ENCODE measurements at regions not wholly inside any gene's neighbourhood (a gene's known extent, or its start where the extent isn't known, plus 50 kb on each side); places are given as distances from the start of the nearest gene placed in this dataset.

DNA sequence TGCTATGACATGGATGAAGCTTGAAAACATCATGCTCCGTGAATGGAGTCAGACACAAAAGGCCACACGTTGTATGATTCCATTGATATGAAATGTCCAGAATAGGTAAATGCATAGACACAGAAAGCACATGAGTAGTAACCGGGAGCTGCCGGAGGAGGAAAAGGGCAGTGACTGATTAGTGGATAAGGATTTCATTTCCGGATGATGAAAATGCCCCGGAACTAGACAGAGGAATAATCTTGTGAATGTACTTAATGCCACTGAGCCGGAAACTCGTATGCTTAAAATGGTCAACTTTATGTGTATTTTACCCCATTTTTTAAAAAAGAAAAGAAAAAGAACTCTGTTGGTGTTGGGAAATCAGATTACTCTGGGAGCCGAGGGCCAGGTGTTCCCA is 112.7 kb upstream of the FAM9B start:
- DNase-seq (ENCODE audit: extremely low read depth in 1 of 11, low read depth in 9 of 11, low spot score in 4 of 11) = no peak

DNA sequence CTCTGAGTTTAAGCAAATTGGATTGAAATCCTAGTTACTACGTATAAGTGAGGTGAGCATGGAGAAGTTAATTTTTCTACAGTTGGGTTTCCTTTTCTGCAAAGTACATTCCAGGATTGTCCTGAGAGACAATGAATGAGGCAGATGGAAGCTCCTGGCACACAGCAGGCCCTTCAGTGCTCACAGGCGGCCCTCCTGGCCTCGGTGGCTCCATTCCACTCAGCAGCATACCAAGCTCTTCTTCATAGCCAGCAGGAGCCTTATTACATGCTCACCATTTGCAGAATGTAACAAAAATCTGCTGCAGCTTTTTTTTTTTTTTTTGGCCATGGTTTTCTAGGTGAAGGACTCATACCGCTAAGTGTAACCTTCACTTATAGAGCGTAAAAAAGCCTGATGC is 113.2 kb upstream of the FAM9B start:
- DNase-seq (ENCODE audit: extremely low read depth in 1 of 11, low read depth in 9 of 11, low spot score in 4 of 11) = no peak

DNA sequence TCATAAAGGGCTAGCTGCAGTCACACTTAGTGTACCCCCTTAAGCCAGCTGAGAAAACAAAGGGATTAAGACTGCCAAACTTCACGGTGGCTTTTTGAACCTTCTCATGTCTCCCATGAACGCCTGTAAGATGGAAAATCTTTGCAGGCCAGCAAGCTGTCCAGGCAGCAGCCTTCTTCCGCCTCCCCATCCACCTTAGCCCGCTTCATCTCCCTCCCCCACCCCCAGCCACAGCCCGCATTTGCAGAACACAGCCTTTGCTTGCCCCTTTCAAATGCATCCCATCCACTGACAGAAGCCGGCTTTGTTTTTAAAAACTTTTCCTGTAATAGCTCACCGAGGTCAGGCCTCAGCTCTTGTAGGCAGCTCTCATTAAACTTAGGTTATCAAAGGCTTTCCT is 113.8 kb upstream of the FAM9B start:
- no peak for DNase-seq (ENCODE audit: extremely low read depth in 1 of 11, low read depth in 9 of 11, low spot score in 4 of 11)

DNA sequence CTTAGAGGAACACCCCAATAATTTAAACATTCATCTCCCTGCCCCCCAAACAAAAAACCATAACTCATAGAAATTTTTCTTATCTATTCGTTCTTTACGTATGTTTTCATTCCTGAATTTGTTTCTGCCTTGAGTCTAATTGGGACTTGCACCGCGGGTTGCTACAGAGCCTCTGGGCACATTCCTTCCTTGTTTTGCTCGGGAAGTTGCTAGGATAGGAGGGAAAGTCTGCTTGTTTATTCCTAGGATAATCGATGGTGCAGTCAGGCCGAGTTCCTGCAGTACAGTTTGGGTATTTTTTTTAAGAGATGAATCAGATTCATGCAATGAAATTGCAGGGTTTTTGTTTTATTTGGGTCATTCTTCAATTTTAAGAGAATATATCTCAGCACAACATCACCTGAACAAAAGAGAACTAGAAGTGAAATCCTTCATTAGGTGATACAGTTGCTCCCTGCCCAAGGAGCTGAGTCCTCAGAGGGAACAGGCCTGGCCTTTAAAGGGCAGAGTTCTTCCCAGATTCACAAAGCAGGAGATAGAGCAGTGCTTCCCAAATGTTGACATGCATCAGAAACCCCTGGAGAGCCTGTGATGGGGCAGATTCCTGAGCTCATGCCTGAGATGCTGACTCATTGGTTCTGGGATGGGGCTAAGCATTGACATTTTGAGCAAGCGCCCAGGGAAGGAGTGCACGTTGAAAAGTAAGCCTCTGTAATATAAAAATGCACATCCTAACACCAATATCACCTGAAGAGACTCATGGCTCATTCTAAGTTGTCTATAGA is 114.9 kb upstream of the FAM9B start:
- no peak for DNase-seq (ENCODE audit: extremely low read depth in 1 of 11, low read depth in 9 of 11, low spot score in 4 of 11)

DNA sequence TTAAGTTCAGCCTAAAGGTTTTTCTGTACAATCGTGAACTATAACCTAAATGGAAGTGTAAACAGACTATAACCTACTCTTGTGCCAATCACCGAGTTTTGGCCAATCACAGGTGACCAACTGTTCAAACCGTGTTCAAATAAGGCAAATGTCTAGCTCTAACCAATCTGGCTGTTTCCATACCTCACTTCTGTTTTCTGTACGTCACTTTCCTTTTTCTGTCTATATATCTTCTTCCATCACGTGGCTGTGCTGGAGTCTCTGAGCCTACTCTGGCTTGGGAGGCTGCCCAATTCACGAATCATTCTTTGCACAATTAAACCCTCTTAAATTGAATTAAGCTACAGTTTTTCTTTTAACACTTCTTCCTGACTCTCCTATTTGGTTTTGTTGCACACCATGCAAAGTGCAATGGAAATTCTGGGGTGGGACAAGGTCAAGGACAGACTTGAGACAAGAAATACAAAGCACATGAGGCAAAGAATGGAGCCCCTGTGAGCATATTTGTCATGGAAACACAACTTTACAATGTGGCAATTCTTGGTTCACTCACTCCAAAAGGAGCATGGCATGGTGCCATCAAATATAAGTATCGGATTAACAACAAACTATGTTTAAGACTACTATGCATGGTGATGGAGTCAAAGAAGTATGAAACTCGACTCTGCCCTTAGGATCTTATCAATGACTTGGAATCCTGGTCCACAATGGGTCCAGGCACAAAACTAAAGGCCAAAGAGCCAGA is 115.7 kb upstream of the FAM9B start:
- no peak for DNase-seq (ENCODE audit: extremely low read depth in 1 of 11, low read depth in 9 of 11, low spot score in 4 of 11)

DNA sequence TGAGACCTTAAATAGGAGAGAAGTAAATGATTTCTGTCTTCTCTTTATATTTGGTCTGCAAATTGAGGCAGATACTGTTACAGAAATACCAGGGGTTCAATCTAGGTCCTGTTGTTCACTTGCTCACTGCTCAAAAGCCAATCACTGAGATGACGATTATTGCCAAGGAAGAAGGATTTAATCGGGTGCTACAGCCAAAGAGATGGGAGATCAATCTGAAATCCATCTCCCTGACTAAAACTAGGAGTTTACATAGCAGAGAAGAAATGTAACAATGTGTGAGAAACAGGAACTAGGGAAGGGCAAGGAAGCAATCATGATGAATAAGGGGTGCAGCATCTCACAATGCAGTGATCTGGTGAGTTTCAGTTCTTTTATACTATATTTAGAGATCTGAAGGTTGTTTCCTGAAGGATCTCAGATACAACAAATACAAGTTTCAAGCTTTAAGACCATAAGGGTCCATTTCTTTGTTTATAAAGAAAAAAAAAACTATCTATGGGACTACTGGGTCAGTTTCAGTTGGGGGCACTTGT is 117.9 kb upstream of the FAM9B start:
- no peak for DNase-seq (ENCODE audit: extremely low read depth in 1 of 11, low read depth in 9 of 11, low spot score in 4 of 11)

DNA sequence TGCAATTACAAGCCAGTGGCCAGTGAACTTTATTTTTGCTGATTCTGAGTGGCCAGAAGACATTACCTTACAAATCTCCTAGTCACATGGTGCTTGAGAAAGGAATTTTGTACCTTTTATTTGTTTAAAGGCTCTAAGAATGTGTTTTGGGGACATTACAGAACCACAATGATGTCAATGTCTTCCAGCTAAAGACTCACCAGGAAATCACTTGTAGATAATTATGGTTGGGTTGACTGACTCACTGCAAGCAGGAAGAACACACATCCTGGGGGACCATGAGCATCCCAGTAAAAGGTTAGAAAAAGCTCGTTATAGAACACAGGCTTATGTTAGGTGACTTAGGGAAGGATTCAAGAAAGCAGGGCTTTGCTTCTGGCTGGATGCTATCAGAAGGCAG is 119.4 kb upstream of the FAM9B start:
- no peak for DNase-seq (ENCODE audit: extremely low read depth in 1 of 11, low read depth in 9 of 11, low spot score in 4 of 11)

DNA sequence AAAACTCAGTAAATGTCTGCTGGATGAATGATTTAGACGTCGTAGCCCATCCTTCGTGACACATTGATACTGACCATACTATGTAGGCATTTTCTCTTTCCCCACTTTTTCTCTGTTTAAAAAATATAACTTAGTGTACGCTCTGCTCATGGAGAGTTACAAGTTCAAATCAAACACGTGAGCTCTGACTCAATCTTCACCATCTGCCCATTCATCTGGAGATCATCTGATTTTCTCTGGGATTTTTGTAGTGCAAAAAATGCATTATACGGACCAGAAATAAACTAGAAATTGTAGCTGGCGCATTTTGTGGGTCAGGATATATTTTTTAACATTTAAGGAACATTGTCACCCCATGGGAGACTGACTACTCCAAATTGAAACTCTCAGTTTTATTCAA is 124.7 kb upstream of the FAM9B start:
- DNase-seq (ENCODE audit: extremely low read depth in 1 of 11, low read depth in 9 of 11, low spot score in 4 of 11) = no peak

DNA sequence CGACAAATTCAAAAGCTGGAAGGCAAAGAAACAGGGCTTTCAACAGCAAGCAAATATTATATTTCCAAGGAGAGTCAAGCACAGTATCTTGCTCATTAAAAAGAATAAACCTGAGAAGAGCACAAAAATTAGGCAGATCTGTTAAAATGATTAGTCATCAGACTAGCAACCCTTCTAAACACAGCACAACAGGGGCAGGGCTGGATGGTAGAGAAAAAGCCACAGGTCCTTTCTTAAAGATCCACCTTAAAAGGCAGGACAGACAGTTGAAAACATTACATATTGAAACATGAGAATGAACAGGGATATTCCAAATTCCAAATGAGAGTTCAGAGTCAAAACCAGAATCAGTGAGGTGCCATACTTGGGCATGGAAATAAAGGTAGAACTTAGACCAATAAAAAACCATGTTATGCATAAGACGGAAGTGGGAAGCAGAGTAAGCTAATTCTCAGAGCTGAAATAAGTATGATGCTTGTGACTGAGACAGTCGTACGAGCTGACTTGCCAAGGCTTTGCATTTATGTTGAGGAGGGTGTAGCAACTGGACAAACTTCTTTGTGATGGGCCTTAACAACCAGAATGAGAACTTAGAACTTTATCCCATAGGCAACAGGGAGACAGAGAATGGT is 126.9 kb upstream of the FAM9B start:
- DNase-seq (ENCODE audit: extremely low read depth in 1 of 11, low read depth in 9 of 11, low spot score in 4 of 11) = no peak

DNA sequence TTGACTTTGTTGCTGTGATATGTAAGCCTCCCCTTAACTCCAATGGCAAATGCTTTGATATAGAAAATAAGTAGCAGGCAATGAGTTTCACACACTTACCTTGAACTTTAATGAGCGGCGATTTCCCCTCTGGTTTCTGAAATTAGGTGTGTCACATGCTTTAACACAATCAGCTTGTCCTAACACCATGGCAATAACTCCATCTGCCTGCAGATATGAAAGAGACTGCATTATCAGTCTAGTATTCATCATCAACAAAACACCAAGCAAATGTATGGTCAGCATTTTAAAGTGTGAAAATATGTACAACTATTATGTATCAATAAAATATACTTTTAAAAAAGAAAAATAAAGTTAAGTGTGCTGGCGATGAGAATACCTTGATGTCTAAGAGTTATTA is 128.8 kb upstream of the FAM9B start:
- DNase-seq (ENCODE audit: extremely low read depth in 1 of 11, low read depth in 9 of 11, low spot score in 4 of 11) = no peak

DNA sequence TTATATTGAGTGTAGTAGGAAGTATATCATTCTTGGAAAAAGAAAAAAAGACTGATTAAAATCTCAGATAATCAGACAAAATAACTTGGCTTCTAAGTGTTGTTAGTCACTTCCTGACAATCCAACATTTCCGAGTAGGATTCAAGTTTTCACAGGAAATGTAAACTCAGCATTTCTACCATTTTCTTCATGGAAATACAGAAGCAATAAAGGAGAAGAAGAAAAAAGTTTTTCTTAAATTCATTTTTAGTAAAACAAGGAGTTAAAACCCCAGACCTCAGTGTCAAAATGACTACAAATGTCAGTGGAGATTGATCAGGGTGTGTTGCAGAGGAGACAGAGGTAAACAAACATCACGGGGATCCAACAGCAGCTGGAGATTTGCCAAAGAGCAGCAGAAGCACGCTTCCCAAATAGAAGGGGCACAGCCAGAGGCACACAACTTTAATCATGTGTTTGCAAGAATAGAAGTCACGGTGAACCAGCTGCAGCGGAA is 129.3 kb upstream of the FAM9B start:
- no peak for DNase-seq (ENCODE audit: extremely low read depth in 1 of 11, low read depth in 9 of 11, low spot score in 4 of 11)

DNA sequence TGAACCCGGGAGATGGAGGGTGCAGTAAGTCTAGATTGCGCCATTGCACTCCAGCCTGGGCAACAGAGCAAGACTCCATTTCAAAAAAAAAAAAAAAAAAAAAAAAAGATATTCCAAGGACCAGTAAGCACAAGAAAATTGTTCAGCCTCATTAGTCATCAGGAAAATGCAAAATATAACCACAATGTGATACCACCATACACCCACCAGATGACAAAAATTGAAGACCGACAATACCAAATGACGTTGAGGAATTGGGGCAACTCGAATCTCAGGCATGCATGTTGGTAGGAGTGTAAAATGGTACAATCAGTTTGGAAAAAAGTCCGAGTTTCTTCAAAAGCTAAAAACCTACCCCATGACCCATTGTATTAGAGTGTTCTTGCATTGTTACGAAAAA is 130.2 kb upstream of the FAM9B start:
- no peak for DNase-seq (ENCODE audit: extremely low read depth in 1 of 11, low read depth in 9 of 11, low spot score in 4 of 11)

DNA sequence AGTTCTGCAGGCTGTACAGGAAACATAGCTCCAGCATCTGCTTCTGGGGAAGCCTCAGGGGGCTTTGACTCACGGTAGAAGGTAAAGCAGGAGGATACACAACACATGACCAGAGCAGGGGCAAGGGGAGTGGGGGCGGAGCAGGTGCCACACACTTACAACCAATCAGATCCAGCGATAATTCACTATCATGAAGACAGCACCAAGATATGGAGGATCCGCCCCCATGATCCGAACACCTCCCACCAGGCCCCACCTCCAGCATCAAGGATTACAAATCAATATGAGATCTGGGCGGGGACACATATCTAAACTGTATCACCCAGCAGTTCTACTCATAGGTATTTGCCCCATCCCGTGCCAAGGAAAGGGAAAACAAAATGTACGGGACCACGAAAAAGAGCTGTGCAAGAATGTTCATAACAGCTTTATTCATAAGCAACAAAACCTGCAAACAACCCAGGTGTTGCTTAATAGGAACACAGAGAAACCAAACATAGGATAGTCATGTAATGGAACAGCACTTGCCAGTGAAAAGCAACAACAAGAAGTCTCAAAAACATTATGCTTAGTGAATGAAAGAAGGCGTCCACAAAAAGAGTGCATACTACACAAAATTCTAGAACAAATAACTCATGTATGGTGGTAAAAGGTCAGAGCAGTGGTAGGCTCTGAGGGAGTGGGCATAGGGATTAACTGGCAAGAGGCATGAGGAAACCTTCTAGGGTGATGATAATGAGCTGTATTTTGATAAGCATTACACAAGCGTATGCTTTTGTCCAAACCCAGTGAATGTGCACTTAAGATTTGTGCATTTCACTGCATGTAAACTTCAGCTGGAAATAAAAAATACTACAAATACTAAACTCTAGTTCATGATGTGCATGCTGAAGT is 130.9 kb upstream of the FAM9B start:
- DNase-seq (ENCODE audit: extremely low read depth in 1 of 11, low read depth in 9 of 11, low spot score in 4 of 11) = no peak

DNA sequence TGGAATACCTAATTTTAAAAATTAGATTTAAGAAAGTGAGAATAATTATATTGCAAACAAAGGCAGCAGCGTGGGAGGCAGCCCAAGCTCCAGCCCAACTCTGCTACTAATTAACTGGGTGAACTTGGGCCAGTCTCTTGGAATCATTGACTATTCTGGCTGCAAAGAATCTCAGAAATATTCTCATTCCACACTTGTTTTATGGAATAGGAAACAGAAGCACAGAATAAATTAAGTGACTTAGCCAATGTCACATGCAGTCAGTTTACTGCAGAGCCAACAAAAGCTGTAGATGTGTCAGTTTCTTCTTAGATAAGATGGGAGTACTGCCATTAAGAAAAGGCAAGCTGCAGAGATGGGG is 132.6 kb upstream of the FAM9B start:
- no peak for DNase-seq (ENCODE audit: extremely low read depth in 1 of 11, low read depth in 9 of 11, low spot score in 4 of 11)

DNA sequence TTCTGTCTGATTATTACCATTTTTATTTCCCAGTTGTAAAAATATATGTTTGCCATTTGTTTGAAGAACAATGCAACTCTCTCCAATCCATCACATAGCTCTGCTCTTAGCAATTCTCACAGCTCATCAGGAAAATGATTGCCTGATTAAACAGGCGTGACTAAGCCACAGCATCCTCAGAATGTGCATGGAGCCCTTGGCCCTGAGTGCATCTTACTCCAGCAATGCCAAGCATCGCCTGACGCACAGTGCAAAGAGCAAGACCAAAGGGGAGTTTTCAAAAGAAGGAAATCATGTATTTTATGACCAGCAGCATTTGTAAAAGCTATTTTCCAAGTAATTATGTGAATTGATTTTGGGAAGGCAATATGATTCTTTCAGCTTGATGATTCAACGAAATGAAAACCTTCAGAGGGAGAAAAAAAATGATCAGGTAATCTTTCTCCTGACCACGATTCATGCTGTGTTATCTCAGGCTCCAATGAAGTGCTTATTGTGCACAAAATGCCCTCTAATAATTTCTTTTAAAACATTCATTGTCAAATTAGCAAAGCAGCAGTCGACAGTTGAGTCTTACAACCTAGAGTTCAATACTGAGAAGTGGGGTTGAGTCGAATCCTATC is 138.0 kb upstream of the FAM9B start:
- no peak for DNase-seq (ENCODE audit: extremely low read depth in 1 of 11, low read depth in 9 of 11, low spot score in 4 of 11)

DNA sequence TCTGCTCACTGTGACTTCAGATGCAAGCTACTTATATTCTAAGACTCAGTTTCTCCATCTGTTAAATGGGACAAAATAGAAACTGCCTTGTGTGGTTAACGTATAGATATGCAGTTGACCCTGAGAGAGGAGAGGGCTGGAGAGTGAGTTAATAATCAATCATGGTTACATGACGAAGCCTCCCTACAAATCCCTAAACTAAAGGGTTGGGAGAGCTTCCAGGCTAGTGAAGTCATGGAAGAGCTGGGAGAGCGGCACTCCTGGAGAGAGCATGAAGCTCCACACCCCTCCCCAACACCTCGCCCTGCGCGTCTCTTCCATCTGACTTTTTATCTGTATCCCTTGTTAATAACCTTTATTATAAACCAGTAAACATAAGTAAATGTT is 138.5 kb upstream of the FAM9B start:
- DNase-seq (ENCODE audit: extremely low read depth in 1 of 11, low read depth in 9 of 11, low spot score in 4 of 11) = no peak

DNA sequence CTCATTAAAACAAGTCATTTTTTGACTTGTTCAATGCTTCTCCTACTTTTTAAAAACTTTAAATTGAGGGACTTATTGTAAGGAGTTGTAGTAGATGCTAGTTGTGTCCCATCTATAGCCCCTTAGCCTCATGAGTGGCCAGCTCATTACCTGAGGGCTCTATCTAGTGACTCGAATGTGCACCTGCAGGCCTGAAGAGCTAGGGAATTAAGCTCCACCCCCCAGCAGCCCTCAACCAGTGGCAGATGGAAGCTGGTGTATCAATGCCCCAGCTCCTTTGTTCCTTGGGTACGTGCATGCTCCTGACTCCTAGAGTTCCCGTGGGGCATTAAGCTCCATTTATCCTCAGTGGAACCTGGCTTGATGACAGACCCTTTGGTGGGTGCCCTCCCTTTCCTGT is 146.7 kb upstream of the FAM9B start:
- no peak for DNase-seq (ENCODE audit: extremely low read depth in 1 of 11, low read depth in 9 of 11, low spot score in 4 of 11)

DNA sequence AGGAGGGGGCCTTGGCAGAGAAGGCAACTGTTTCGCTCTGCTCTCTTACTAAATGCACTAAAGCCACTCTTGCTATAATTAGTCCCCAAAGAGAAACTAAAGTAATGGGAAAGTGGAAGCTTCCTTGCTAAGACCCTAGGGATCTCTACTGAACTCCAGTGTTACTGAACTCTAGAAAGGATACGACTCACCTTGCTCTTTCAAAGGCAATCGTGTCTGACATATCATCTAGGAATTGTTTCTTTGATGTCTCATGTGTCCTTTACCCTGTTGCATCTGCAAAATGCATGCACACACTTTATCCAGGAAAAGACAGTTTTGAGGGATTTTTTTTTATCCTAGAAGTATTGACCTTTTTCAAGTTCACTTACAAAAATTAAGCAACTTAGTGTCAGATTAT is 148.1 kb upstream of the FAM9B start:
- DNase-seq (ENCODE audit: extremely low read depth in 1 of 11, low read depth in 9 of 11, low spot score in 4 of 11) = no peak

DNA sequence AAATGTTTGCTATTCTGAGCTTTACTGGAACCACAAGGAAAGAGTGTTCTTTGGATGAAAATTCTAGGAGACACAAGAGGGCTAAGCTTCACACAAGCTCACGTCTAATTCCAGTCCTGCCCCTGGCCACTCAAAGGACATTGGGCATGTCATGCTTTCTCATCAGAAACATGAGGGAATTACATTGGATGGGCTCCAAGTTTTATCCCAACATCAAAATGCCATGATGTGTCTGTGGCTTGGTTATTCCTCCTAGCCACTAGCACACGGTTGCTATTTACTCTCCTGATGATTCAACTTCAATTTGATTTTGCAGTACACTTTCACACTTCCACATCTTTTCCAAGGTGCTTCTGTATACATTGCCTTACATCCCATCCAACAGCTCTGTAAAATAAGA is 149.6 kb upstream of the FAM9B start:
- DNase-seq (ENCODE audit: extremely low read depth in 1 of 11, low read depth in 9 of 11, low spot score in 4 of 11) = no peak

Data from renal cortex interstitium (tissue), 11 donors.